ENCODE measurements at regions not wholly inside any gene's neighbourhood (a gene's known extent, or its start where the extent isn't known, plus 50 kb on each side); places are given as distances from the start of the nearest gene placed in this dataset.

- Histone ChIP-seq H3K9ac (ENCODE audit: insufficient read depth in 1 of 2, low read depth in 2 of 2, low read length in 2 of 2) (no peak overlapping the region), H3K27ac (ENCODE audit: extremely low read depth, low read depth, low read length) (no peak overlapping the region), H4K20me1 (replicated peaks; ENCODE audit: control insufficient read depth, insufficient read depth, low read length) (no peaks in the 10 kb centered on the region), H3K9me3 (replicated peaks; ENCODE audit: control insufficient read depth, insufficient read depth, low read depth, low read length) (no peaks in the 10 kb centered on the region), H3K4me1 (replicated peaks in 1 of 2; ENCODE audit: control insufficient read depth in 2 of 2, insufficient read depth in 2 of 2, low read length in 2 of 2) (no peaks in the 10 kb centered on the region), H3K9me1 (ENCODE audit: control insufficient read depth, insufficient read depth, low read length) (no peaks in the 10 kb centered on the region), H3K36me3 (ENCODE audit: control insufficient read depth, insufficient read depth, low read length) (no peaks in the 10 kb centered on the region), H3K4me3 (no peak overlapping the region), H3K4me2 (ENCODE audit: insufficient read depth, low read length) (no peak overlapping the region), H2AFZ (ENCODE audit: low read depth, low read length) (no peak overlapping the region), H3K27me3 (ENCODE audit: control insufficient read depth in 2 of 2, insufficient read depth in 2 of 2, low read length in 2 of 2) (no peaks in the 10 kb centered on the region), H3K79me2 (ENCODE audit: control insufficient read depth, insufficient read depth, low read length) (no peaks in the 10 kb centered on the region)
- DNase-seq (ENCODE audit: extremely low read depth in 1 of 4, low spot score in 3 of 4) (no peak), FAIRE-seq (no peak), ATAC-seq (no peak)
- TF ChIP-seq ZNF79 (CRISPR knock-in tag; IDR thresholded peaks at IDR 0.05; ENCODE audit: low read depth) (no peak), ESRRA (IDR thresholded peaks at IDR 0.05; ENCODE audit: borderline replicate concordance, low read depth) (no peak), CREBBP (IDR thresholded peaks at IDR 0.05; ENCODE audit: low read depth, low read length) (no peak), MEF2D (tag; conservative IDR thresholded peaks at IDR 0.05; ENCODE audit: low read depth) (no peak), CREB3 (tag; conservative IDR thresholded peaks at IDR 0.05; ENCODE audit: low read depth) (no peak), SPI1 (IDR thresholded peaks at IDR 0.05; ENCODE audit: borderline replicate concordance, low read depth, low read length) (no peak), ID3 (CRISPR knock-in tag; IDR thresholded peaks at IDR 0.05) (no peak), ID3 (tag; IDR thresholded peaks at IDR 0.05) (no peak), THAP7 (CRISPR knock-in tag; IDR thresholded peaks at IDR 0.05) (no peak), PURB (CRISPR knock-in tag; IDR thresholded peaks at IDR 0.05; ENCODE audit: low read depth) (no peak), RB1 (IDR thresholded peaks at IDR 0.05; ENCODE audit: low read depth) (no peak), ZNF253 (CRISPR knock-in tag; conservative IDR thresholded peaks at IDR 0.05) (no peak), ZNF134 (CRISPR knock-in tag; conservative IDR thresholded peaks at IDR 0.05) (no peak), ZNF707 (CRISPR knock-in tag; conservative IDR thresholded peaks at IDR 0.05) (no peak)
- intact Hi-C loops (cut with micrococcal nuclease) (no loop called here), in situ Hi-C loops (cut with MboI) (no loop called here)
- WGBS (ENCODE audit: insufficient coverage, low coverage, missing lambda C conversion rate): 6% methylated on average over 2 of the region's 2 CpGs
- POLR2A ChIA-PET: no interaction called here
- no TSS peak for BruUV-seq (replicated peaks)
- CTCF ChIA-PET (ENCODE audit: low intra/inter-chr PET ratio): interaction anchor here (0.5 kb wide), 1 partner anchor 29 kb away, joined by 5 read pairs; no protein-coding TSS in a partner anchor
These were observed 332.1 kb upstream of the CDH20 start for GRCh38 chr18:61001138-61001537.
